HEK293T (cell line): ENCODE measurements at regions not wholly inside any gene's neighbourhood (a gene's known extent, or its start where the extent isn't known, plus 50 kb on each side); places are given as distances from the start of the nearest gene placed in this dataset.

Source experiments
- CTBP1 ChIP-seq: fragments of 450-650 bp; IDR thresholded peaks from 2 replicates; pipeline ENCODE4 v1.6.1; 2016; ENCODE audit warnings: borderline replicate concordance
- FOXK2 ChIP-seq: fragments of 450-650 bp; IDR thresholded peaks from 2 replicates; pipeline ENCODE4 v1.6.1; 2016; ENCODE audit warnings: mild to moderate bottlenecking
- SP1 ChIP-seq: fragments of 450-650 bp; IDR thresholded peaks from 2 replicates; pipeline ENCODE4 v1.6.1; 2017
- TARDBP ChIP-seq: fragments of 450-650 bp; IDR thresholded peaks from 2 replicates; pipeline ENCODE4 v1.6.1; 2016

GRCh38 chrX:65866773-65867172 is 173.1 kb downstream of the VSIG4 start:
- TF ChIP-seq TARDBP: no peak
- no peak for TF ChIP-seq CTBP1
- TF ChIP-seq FOXK2: no peak
- no peak for TF ChIP-seq SP1
